WTC11 (cell line): ENCODE measurements at regions not wholly inside any gene's neighbourhood (a gene's known extent, or its start where the extent isn't known, plus 50 kb on each side); places are given as distances from the start of the nearest gene placed in this dataset.

Experiments used
- CTCF ChIP-seq: fragments of 200-600 bp; IDR thresholded peaks from 2 replicates; pipeline ENCODE4 v1.8.0; 2022; ENCODE audit warnings: antibody characterized with exemption
- TCF7 ChIP-seq: sonication (generic); formaldehyde crosslinking; IDR thresholded peaks from 2 replicates; pipeline ENCODE4 v1.8.0; 2022; ENCODE audit warnings: mild to moderate bottlenecking, low read depth, missing genetic modification reagents, moderate library complexity

- TF ChIP-seq CTCF (no peak), TCF7 (no peak)
These were observed 107.4 kb upstream of the NAV3 start for GRCh38 chr12:77723308-77723707.
